GM12892 (cell line): ENCODE measurements at regions not wholly inside any gene's neighbourhood (a gene's known extent, or its start where the extent isn't known, plus 50 kb on each side); places are given as distances from the start of the nearest gene placed in this dataset.

Source experiments
- POLR2A ChIP-seq: IDR thresholded peaks from 2 replicates; pipeline ENCODE4 v1.6.1; 2011; ENCODE audit warnings: low read depth, low read length, control low read depth
- POLR2AphosphoS5 ChIP-seq: IDR thresholded peaks from 2 replicates; pipeline ENCODE4 v1.6.1; 2011; ENCODE audit warnings: low read depth, low read length, control low read depth
- TAF1 ChIP-seq: IDR thresholded peaks from 2 replicates; pipeline ENCODE4 v1.6.1; 2011; ENCODE audit warnings: low read depth, mild to moderate bottlenecking, control low read depth, low read length, borderline replicate concordance

GRCh38 chr14:23869078-23869719 lies 84.4 kb upstream of the DHRS4 start:
- no peak for TF ChIP-seq POLR2AphosphoS5
- no peak for TF ChIP-seq POLR2A
- TF ChIP-seq TAF1 = no peak
